ENCODE measurements at regions not wholly inside any gene's neighbourhood (a gene's known extent, or its start where the extent isn't known, plus 50 kb on each side); places are given as distances from the start of the nearest gene placed in this dataset.
A peak's percentile ranks its signal among the peaks of the same experiment; 100 is the strongest.

- Histone ChIP-seq H3K27ac (peak overlapping the region in 4 of 12 donors; percentile 17 to 55 (median 36)), H3K4me1 (peaks cover 0 to 11% (median 0%) of the 10 kb centered on the region in 12 donors), H3K27me3 (no peaks in the 10 kb centered on the region), H3K4me3 (no peak overlapping the region), H3K36me3 (no peaks in the 10 kb centered on the region), H3K9me3 (no peaks in the 10 kb centered on the region)
- 65 to 80% (median 72%) methylated on average over 17 of the region's 17 CpGs for WGBS, 4 donors
- peak in 1 of 5 donors; percentile 27 for DNase-seq
- TF ChIP-seq CTCF (IDR thresholded peaks at IDR 0.05) (no peak), POLR2A (IDR thresholded peaks at IDR 0.05) (no peak)
- intact Hi-C loops (cut with DNase I) = no loop called here
- peak; percentile 30 to 83 (median 54) for ATAC-seq
These were observed 59.1 kb upstream of the ZNF648 start for GRCh38 chr1:182120411-182121258.

GRCh38 chr1:182119631-182120030 lies 58.1 kb upstream of the ZNF648 start:
- TF ChIP-seq POLR2A (IDR thresholded peaks at IDR 0.05) (no peak), CTCF (IDR thresholded peaks at IDR 0.05) (no peak)
- peaks cover 0 to 11% (median 0%) of the 10 kb centered on the region in 12 donors for H3K4me1 ChIP-seq
- ATAC-seq (no peak), DNase-seq (no peak)
- peaks cover 0 to 4% (median 0%) of the 10 kb centered on the region in 9 donors for H3K27me3 ChIP-seq
- intact Hi-C loops (cut with DNase I) = no loop called here
- no peak overlapping the region for H3K4me3 ChIP-seq
- no peaks in the 10 kb centered on the region for H3K9me3 ChIP-seq
- H3K36me3 ChIP-seq = no peaks in the 10 kb centered on the region
- 74 to 83% (median 76%) methylated on average over 7 of the region's 7 CpGs for WGBS, 4 donors
- no peak overlapping the region for H3K27ac ChIP-seq

- TF ChIP-seq CTCF (IDR thresholded peaks at IDR 0.05) = no peak
- TF ChIP-seq POLR2A (IDR thresholded peaks at IDR 0.05) = no peak
- intact Hi-C loops (cut with DNase I) = no loop called here
- no peaks in the 10 kb centered on the region for H3K9me3 ChIP-seq
- H3K27me3 ChIP-seq = peaks cover 0 to 8% (median 0%) of the 10 kb centered on the region in 9 donors
- DNase-seq (no peak), ATAC-seq (no peak)
- H3K4me1 ChIP-seq = peaks cover 0 to 11% (median 0%) of the 10 kb centered on the region in 12 donors
- H3K4me3 ChIP-seq = no peak overlapping the region
- no peaks in the 10 kb centered on the region for H3K36me3 ChIP-seq
- H3K27ac ChIP-seq = no peak overlapping the region
These were observed 57.3 kb upstream of the ZNF648 start for GRCh38 chr1:182118851-182119250.

GRCh38 chr1:182114627-182115023 lies 53.1 kb upstream of the ZNF648 start:
- peaks cover 0 to 15% (median 0%) of the 10 kb centered on the region in 9 donors for H3K27me3 ChIP-seq
- no peaks in the 10 kb centered on the region for H3K36me3 ChIP-seq
- no peak for ATAC-seq
- 61 to 65% (median 63%) methylated on average over 9 of the region's 9 CpGs for WGBS, 4 donors
- H3K4me1 ChIP-seq = no peaks in the 10 kb centered on the region
- no peak for TF ChIP-seq CTCF (IDR thresholded peaks at IDR 0.05)
- TF ChIP-seq POLR2A (IDR thresholded peaks at IDR 0.05) = no peak
- DNase-seq = no peak
- intact Hi-C loops (cut with DNase I) = no loop called here
- H3K27ac ChIP-seq = no peak overlapping the region
- no peak overlapping the region for H3K4me3 ChIP-seq
- no peaks in the 10 kb centered on the region for H3K9me3 ChIP-seq

Measured in heart left ventricle (tissue), 16 donors.